ENCODE measurements at regions not wholly inside any gene's neighbourhood (a gene's known extent, or its start where the extent isn't known, plus 50 kb on each side); places are given as distances from the start of the nearest gene placed in this dataset.
"Not testable (repeated sequence)": the region's sequence is repeated elsewhere in the genome, so short reads cannot be mapped to it uniquely, and the experiment has no call there.

GRCh38 chr11:14573539-14574057 is 53.4 kb upstream of the PSMA1 start:
- intact Hi-C loops (cut with micrococcal nuclease): not testable (repeated sequence)

GRCh38 chr11:14577292-14577691 is 57.1 kb upstream of the PSMA1 start:
- intact Hi-C loops (cut with micrococcal nuclease): no loop called here

- intact Hi-C loops (cut with micrococcal nuclease): loop anchor here (1.0 to 2.0 kb wide), 9 partner anchors 17 to 313 kb away; partner anchors contain the start of genes COPB1, PDE3B and PSMA1
Measured at GRCh38 chr11:14577835-14578529, 57.8 kb upstream of the PSMA1 start.

DNA sequence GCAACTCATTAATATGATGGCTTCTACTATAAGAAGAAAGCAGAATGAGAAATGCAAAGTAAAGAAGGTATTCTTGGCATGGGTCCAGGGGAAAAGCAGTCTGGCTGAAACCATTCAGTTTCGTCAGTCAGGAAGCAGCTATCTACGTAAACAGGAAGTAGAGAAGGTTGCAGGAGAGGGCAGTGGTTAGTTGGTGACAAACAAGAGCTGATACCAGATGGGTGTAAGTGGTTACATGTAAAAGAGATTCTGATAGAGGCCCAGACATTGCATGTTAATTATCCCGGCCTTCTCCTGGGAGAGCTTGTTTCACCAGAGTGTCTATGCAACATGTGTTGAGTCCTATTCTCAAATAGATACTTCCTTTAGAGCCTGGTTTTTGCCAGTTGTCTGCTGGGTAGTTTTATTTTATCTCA is 58.4 kb upstream of the PSMA1 start:
- intact Hi-C loops (cut with micrococcal nuclease): loop anchor here (1.0 to 2.0 kb wide), 9 partner anchors 16 to 313 kb away; partner anchors contain the start of genes COPB1, PDE3B and PSMA1

- intact Hi-C loops (cut with micrococcal nuclease): loop anchor here (2.0 kb wide), 2 partner anchors 15 to 43 kb away; no protein-coding TSS in a partner anchor
Measured at GRCh38 chr11:14579646-14580045, 59.5 kb upstream of the PSMA1 start.

- intact Hi-C loops (cut with micrococcal nuclease): no loop called here
Measured at GRCh38 chr11:14582793-14583192, 60.8 kb upstream of the PDE3B start.

- intact Hi-C loops (cut with micrococcal nuclease): no loop called here
Measured at GRCh38 chr11:14583252-14584034, 60.2 kb upstream of the PDE3B start.

DNA sequence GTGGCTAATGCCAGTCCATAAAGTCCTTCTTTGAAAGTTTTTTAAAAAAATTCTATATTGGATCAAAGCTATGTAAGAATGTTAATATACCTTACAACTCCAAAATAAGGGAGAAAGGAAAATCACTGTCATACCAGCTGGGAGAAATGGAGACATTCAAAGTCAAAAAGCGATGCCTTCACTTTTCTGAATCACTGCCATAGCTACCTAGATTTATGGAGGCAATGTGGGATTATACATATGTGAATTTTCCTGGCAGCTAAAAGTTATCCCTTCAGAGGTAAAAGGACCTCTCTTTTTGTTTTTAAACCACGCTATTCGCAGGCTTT is 59.6 kb upstream of the PDE3B start:
- intact Hi-C loops (cut with micrococcal nuclease): no loop called here

DNA sequence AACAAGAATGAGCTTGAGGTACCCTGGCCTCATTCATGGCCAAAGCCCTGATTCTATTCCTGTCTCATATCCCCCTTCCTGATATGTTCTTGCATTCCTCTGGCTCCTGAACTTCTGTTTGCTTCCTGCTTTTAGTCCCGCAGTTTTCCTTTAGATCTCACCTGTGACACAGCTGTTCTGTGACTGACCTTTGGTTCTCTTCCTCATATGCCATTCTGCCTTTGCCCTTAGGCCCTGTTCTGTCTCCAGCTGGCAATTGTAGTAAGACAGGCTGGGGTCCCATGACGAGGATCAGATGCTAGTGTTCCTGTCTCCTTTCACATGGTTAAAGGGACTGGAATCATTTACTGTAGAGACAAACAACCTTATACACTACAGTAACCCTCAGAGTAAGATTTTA is 59.0 kb upstream of the PDE3B start:
- intact Hi-C loops (cut with micrococcal nuclease): no loop called here

- intact Hi-C loops (cut with micrococcal nuclease): no loop called here
Measured at GRCh38 chr11:14585438-14585837, 58.2 kb upstream of the PDE3B start.

- intact Hi-C loops (cut with micrococcal nuclease): no loop called here
Measured at GRCh38 chr11:14587258-14587657, 56.3 kb upstream of the PDE3B start.

DNA sequence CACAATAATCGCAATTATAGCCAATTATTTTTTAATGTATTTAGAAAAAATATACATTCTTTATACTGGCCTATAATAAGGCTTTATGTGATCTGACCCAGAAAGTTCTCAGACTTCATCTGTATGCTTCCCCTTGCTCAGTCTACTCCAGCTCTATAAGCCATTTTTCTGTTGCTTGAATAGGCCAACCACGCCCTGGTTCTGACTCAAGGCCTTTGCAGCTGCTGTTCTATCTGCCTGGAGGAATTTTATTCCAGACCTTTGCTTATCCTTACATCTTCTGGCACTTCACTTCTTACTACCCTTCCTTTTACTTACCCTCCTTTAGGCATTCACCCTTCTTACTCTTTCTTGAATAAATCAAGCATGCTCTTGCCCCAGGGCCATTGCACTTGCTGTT is 54.9 kb upstream of the PDE3B start:
- intact Hi-C loops (cut with micrococcal nuclease): no loop called here

- intact Hi-C loops (cut with micrococcal nuclease): no loop called here
Measured at GRCh38 chr11:14589421-14589820, 54.2 kb upstream of the PDE3B start.

DNA sequence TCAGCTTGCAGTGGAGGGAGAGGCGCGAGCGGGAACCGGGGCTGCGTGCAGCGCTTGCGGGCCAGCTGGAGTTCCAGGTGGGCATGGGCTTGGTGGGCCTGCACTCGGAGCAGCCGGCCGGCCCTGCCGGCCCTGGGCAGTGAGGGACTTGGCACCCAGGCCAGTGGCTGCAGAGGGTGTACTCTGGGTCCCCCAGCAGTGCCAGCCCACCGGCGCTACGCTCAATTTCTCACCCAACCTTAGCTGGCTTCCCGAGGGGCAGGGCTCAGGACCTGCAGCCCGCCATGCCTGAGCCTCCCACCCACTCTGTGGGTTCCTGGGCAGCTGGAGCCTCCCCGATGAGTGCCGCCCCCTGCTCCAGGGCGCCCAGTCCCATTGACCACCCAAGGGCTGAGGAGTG is 52.6 kb upstream of the PDE3B start:
- intact Hi-C loops (cut with micrococcal nuclease): not testable (repeated sequence)

- intact Hi-C loops (cut with micrococcal nuclease): loop anchor here (2.0 kb wide), 2 partner anchors 15 to 51 kb away; no protein-coding TSS in a partner anchor
Measured at GRCh38 chr11:14593671-14594070, 49.9 kb upstream of the PDE3B start.
